ENCODE measurements at regions not wholly inside any gene's neighbourhood (a gene's known extent, or its start where the extent isn't known, plus 50 kb on each side); places are given as distances from the start of the nearest gene placed in this dataset.

- no peak for DNase-seq (ENCODE audit: low spot score)
Observed at GRCh38 chr15:70443486-70444273, 319.7 kb downstream of the UACA start.

DNA sequence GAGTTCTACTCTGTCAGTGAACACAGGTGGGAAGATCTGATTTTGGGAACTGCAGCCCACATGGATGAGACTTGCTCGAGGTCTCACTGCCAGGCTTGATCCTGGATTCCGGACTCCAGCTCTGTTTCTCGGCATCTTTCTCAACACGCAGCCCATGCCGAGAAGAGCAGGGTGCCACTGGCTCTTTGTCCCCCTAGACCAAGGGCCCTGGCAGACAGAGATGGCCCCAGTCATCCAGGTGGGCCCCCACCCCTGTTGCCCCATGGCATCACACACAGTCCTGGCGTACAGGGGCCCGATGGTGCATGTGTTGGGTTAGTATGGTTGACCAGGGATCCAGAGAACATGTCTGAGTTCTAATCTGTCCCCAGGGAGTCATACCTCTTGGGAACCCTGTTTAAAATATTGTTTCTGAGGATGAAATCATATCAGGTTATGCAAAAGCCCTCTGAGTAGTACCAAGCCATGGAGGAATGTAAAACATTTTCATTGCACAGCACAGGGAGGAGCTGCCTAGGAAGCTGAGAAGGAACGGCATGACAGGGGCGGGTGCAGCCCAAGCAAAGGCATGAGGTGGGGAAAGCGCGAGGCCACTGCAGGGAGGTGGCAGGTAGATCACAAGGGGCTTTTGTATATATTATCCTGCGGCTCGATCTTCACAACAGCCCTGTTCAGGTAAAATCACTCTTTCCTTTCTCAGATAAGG is 320.6 kb downstream of the UACA start:
- DNase-seq (ENCODE audit: low spot score) = no peak

- DNase-seq (ENCODE audit: low spot score) = no peak
Observed at GRCh38 chr15:70442211-70442610, 321.1 kb downstream of the UACA start.

DNA sequence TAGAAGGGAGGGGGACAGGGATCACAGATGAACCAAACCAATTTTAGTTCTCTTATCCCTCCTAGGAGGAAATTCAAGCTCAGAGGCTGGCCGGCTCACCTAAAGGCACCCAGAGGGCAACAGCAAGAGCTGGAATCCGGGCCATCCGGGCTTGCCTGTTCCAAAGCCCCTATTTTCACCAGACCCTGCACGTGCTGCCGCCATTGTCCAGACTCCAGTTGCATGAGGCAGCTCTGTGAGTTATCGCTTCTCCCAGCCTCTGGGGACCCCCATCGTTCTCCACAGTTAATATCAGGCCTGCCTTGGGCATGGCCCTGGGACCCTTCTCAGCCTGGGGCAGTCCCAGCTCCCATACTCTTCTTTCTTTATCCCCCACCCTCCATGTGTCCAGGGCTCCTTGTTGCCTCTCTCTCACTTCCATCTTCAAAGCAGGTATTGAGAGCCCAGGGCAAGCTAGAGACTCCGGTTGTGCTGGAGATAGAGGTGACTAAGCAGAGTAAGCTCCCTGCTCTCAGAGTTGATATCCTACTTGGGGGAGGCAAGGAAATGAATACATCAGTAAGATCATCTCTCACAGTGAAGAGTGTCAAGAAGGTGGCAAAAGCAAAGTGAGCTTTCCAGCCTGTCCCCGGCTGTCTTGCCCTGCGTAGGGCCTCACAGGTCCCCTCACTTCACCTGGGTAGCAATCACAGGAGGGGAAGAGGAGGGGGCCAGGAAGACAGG is 322.8 kb downstream of the UACA start:
- no peak for DNase-seq (ENCODE audit: low spot score)

DNA sequence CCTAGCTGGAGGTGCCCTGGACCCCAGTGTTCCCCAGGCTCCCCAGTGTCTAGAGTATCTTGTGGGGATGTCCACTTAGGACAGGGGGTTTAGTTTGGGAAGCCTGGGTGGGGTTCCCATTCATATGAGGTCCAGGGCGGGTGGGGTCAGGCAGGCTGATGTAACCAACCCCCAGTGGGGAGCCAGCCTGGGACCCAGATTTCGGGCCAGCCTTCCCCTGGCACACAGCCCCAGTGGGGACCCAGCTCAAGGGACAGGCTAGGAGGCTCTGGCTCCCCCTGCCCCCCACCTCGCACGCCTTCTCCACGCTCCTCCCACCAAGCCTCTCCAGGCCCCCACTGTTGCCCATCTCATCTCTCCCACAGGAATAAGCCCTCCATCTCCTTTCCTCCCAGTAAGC is 323.5 kb downstream of the UACA start:
- no peak for DNase-seq (ENCODE audit: low spot score)

- DNase-seq (ENCODE audit: low spot score) = no peak
Observed at GRCh38 chr15:70439304-70439877, 324.0 kb downstream of the UACA start.

DNA sequence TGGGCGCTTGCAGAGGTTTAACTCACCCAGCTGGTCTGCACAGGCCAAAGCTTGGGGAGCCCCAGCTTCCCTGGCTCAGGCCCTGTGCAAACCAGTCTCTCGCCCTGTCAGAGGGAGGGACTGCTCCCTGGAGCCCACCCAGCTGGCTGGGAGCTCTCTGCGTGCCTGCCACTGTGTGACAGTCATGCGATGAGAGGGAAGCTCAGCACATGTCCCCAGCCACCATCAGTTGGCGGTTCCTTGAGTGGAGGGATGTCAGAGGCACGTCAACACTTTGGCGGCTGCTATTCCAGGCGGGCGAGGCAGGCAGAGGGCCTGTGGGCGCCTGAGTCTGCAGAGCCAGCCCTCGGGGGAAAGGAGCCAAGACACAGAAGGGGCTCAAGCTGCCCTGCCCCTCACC is 324.6 kb downstream of the UACA start:
- DNase-seq (ENCODE audit: low spot score) = no peak

DNA sequence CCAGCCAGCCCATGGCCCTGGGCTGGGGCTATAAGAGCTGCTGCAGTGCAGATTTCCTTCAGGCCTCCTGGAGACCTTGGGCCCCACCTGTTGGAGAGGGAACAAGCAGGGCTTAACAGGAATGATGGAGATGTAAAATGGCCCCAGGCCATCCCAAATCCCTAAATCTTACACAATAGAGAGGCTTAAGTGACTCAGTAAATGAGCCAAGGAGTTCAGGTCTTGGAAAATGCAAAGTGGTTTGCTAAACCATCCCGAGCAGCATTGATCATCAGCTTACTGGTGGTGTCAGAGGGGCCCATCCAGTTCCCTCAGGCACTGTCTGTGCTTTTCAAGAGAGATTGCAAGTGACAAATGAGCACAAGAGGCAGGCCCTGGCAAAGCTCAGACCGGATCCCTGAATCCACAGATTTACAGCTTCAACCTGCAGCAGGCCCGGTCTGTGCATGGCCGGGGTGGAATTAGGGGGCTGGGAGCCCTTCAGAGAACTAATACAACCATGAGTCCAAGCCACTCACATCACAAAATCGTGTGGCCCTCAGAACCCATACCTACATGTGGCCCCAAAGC is 325.4 kb downstream of the UACA start:
- no peak for DNase-seq (ENCODE audit: low spot score)

GRCh38 chr15:70437089-70437488 is 326.3 kb downstream of the UACA start:
- no peak for DNase-seq (ENCODE audit: low spot score)

DNA sequence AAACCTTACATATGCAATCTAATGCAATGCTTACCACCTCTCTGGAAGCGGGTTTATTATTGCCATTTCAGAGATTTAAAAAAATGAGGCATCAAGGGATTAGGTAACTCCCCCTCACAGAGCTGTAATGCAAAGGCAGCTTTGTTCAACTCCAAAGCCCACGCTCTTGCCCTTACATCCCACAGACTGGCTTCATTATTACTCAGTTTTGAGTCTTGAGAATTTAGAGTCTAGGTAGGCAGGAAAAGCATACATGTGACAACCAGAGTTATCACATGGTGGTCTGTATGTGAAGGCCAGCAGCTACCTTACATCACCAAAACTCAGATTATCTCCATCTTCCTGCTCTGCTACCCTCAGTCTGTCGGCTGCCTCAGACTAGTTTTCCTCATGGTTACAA is 326.9 kb downstream of the UACA start:
- DNase-seq (ENCODE audit: low spot score) = no peak

DNA sequence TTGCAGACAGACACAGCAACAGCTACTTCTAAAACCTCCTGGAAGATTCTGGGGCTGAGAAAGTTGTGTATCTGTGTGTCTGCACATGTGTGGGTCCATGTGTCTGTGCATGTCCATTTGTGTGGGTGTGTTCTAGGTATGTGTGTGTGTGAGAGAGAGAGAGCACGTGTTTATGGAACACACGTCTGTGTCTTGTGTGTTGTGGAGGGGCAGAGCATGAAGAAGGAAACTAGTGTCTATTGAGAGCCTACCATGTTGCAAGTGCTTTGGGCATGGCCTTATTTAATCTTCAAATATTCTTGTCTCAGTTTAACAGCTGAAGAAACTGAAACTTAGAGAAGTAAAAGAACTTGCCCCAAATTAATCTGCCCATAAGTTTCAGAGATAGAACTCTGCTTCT is 327.5 kb downstream of the UACA start:
- DNase-seq (ENCODE audit: low spot score) = no peak

DNA sequence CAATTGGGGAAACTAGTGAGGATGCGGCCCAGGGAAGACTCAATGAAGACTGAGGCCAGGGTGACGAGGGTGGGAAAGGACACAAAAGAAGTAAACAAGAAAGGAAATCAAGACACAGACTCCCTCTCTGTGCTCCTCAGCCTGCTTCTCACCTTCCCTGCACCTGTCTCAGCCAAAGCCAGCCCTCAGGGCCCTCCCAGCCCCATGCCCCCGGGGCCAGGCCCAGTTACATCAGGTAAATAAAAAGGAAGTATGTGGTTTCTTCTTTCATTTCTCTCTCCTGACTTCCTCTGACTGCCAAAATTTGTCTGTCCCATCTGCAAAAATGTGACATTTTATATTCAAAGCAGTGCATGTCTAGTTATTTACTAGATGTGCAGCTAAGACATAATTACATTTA is 328.0 kb downstream of the UACA start:
- no peak for DNase-seq (ENCODE audit: low spot score)

- no peak for DNase-seq (ENCODE audit: low spot score)
Observed at GRCh38 chr15:70433586-70434324, 329.6 kb downstream of the UACA start.

GRCh38 chr15:70432924-70433495 is 330.3 kb downstream of the UACA start:
- DNase-seq (ENCODE audit: low spot score) = no peak

- DNase-seq (ENCODE audit: low spot score) = no peak
Observed at GRCh38 chr15:70431854-70432253, 331.5 kb downstream of the UACA start.

- no peak for DNase-seq (ENCODE audit: low spot score)
Observed at GRCh38 chr15:70430069-70430468, 332.4 kb upstream of the TLE3 start.

- no peak for DNase-seq (ENCODE audit: low spot score)
Observed at GRCh38 chr15:70429056-70429722, 331.5 kb upstream of the TLE3 start.

- no peak for DNase-seq (ENCODE audit: low spot score)
Observed at GRCh38 chr15:70428211-70428822, 330.6 kb upstream of the TLE3 start.

- DNase-seq (ENCODE audit: low spot score) = no peak
Observed at GRCh38 chr15:70427167-70428120, 329.7 kb upstream of the TLE3 start.
